HG02642 (cell line): ENCODE measurements at regions not wholly inside any gene's neighbourhood (a gene's known extent, or its start where the extent isn't known, plus 50 kb on each side); places are given as distances from the start of the nearest gene placed in this dataset.
"Not testable (repeated sequence)": the region's sequence is repeated elsewhere in the genome, so short reads cannot be mapped to it uniquely, and the experiment has no call there.

Experiments used
- ATAC-seq: cut with Tn5 transposase; IDR thresholded peaks from one replicate; pipeline ENCODE4 v1.9.1; 2021; ENCODE audit warnings: mild to moderate bottlenecking; ENCODE audit not compliant: unreplicated experiment, poor library complexity

DNA sequence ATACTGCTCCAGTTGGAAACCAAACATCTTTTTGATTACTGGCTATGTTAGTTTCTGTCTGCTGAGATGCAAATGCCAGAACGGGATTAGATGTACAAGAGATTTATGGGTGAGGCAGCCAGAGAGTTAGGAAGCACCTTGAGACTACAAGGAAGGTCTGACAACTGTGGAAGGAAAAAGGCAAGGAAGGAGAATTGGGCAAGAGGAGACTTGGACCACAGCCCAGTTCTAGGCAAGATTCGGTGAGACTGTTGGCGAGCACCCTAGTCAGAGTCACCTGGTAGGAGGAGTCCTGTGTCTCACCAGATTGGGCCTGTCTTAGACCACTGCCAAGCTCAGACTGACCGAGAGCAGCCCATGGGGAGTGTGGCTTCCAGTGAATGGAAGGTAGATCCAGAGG, 91.8 kb upstream of the F13A1 start:
- ATAC-seq, result no peak

DNA sequence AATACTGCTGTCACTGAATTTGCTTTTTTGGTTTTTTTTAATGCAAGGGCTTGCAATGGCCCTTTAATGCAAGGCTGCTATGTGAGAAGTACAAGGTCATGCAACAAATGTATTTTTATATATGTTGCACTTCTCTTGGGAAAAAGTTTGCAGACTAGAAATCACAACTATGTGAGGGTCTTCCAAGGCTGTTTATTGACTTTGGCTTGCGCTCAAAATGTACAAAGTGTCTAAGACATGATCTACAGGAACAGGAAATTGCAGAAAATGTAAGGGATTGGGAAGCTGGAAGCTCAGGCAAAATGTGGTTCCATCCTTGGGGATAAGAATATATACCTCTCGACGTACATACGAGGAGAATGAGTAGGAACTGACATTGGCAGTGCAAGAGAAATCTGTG, 92.2 kb upstream of the F13A1 start:
- no peak for ATAC-seq

DNA sequence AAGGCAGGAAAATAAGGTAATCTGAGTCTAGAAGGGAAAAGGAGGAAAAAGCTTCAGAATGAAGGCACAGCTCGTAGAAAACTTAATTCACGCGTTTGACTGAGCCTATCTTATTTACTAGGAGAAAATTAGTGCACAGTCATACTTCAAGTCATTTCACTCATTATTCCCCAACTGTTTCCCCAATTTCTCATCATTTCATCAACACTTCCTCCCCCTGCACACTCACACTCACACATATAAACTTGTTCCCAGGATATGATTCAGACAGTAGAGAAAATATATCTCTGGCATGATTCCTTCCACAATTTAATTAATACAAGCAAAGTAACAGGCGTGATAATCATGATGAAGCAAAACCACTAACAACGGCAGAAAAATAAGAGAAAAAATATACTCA, 94.5 kb upstream of the F13A1 start:
- ATAC-seq, result no peak

DNA sequence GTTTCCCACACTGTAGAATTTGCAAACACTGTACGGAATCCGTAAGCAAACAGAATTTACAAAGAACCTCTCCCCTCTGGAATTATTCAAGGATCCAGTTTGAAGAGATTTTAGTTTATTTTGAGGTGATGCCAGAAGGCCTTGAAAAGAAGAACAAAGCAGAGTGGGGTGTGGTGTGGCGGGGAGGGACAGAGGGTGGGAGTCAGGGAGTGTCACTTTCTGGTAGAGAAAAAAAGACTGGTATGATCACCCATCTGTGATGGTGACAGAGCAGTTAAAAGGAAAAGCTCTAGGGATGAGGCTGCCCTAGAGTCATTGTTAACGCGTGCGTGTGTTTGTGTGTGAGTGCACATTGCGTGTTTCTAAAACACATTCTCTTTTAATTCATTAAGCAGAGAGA, 97.0 kb upstream of the F13A1 start:
- ATAC-seq, result no peak

DNA sequence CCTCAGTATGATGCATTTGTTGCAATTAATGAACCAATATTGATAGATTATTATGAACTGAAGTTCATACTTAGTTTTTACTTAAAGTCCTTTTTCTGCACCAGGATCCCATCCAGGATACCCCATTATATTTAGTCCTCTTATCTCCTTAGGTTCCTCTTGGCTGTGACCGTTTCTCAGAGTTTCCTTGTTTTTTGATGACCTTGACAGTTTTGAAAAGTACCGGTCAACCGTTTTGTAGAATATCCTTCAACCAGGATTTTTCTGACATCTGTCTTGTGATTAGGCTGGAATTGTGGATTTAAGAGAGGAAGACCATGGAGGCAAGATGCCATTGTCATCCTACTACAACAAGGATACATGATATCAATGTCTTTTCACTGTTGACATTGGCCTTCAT, 98.0 kb upstream of the F13A1 start:
- ATAC-seq, result no peak

DNA sequence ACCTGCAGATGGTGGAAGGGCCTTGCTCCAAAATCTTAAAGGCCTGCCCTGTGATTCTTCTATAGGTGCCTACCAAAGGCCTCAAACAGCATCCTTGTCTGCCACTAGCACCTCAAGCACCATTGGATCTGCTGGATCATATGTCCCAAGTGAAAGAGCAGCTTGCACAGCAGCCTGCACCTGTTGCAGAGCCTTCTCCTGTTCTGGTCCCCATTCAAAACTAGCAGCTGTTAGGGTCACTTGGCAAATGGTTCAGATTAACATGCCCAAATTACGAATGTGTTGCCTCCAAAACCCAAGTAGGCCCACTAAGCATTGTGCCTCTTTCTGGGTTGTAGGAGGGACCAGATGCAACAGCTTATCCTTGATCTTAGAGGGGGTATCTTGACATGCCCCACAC, 99.6 kb upstream of the F13A1 start:
- no peak for ATAC-seq

DNA sequence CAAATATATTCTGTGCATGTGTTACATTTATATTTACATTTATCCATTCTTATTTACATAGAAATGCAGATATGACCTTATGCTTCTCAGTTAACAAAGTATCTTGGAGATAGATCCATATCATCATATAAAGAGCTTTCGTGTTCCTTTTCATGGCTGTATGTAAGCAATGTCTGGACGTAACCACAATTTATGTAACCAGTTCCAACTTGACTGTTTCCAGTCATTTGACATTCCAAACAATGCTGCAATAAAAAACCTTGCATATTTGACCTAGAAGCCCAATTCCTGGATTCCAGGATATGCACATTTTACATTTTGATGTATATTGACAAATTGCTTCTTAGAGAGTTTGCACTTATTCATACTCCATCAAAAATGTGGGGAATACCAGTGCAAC, 113.7 kb upstream of the F13A1 start:
- ATAC-seq, result no peak

DNA sequence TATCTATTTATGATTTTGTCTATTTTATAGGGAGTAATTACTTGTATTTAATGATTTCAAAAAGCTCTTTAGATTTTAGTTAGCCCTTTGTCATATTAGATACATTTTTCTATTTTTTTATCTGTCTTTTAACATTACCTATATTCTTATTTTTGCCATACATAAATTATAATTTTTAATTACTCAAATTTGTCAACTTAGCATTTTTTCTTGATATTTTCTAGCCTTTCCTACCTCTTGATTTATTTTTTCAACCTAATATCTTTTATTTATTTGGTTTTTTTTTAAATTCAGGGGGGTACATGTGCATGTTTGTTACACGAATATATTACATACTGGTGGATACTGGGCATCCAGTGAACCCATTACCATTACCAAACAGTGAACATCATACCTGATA, 114.3 kb upstream of the F13A1 start:
- ATAC-seq, result no peak

DNA sequence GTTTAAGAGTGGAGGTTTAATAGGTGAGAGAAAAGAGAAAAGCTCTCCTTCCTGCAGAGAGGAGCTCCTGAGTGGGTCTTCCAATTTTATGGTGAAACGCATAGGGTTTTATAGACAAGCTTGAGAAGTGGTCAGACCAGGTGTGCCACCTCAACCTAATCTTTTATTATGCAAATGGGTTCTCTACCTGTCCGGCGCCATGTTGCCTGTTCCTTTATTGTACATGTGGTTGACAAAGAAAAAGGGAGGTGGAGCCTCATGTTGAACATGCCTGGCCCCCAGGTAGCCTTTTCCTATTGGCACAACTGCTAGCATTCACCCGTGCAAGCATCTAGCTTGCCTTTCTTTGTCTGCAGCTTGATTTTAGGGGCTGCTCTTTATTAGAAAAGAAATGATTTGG, 115.9 kb upstream of the F13A1 start:
- no peak for ATAC-seq

DNA sequence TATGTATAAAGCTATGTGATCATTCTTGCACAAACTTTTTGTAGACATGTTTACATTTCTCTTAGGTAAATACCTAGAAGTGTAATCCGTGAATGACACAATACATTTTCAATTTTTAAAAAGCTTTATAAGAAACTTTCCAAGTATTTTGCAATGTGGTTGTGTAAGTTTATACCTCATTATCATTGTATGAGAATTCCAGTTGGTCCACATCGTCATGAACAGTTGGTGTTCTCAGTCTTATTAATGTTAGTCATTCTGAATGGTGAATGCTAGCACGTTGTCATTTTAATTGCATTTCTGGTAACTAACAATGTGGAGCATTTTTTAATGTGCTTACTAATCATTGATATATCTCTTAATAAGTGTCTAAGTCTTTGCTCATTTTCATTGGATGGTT, 116.5 kb upstream of the F13A1 start:
- no peak for ATAC-seq

DNA sequence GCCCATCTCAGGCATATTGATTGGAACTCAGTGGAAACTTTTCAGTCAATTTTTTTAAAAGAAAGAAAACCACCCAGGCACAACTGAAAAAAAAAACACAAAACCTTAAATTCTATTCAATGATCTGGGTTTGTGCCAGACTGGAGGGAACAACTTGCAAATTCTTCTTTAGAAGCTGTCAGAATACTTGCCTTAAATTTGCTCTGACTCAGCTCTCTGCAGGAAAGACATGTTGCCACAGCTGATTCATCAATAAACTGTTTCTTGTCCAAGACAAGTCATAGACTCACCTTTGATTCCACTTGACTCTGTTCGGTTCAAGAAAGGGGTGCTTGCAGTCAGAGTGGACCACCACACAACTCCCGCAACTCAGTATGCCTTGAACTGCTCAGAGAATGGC, 117.8 kb upstream of the F13A1 start:
- no peak for ATAC-seq

DNA sequence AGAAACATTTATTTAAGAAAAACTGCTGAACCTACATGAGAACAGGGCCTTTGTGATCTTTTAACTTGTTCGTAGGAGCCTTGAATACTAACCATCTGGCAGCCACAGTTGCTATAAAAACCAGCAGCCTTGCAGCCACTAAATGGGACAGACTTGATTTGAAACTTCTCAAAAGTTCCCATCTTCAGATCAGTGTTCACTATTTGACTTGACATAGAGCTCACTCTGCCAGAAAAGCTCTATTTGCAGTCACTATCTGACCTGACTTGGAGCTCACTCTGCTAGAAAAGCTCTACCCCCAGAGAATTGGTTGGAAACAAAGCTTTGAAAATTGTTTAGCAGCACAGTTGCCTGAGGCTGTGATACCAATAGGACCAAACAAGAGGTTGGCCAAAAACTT, 119.3 kb upstream of the F13A1 start:
- no peak for ATAC-seq

DNA sequence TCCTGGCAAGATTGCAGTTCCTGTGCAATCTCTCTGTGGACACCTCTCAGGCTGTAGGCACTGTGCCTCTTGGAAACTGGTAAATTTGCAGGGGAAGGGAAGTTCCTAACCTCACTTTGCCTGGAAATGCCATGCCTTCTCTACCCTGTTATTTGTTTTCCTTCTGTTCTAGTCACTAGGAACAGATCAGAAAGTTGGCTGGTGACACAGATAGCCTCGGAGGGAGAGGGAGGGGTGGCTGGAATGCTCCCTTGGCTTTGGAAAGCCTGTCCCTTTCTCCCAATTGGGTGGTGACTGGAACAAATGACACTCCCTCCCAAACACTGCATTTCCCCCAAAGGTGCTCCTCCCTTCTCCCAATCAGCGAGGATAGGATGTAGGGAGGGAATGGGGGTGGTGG, 131.5 kb upstream of the F13A1 start:
- no peak for ATAC-seq

DNA sequence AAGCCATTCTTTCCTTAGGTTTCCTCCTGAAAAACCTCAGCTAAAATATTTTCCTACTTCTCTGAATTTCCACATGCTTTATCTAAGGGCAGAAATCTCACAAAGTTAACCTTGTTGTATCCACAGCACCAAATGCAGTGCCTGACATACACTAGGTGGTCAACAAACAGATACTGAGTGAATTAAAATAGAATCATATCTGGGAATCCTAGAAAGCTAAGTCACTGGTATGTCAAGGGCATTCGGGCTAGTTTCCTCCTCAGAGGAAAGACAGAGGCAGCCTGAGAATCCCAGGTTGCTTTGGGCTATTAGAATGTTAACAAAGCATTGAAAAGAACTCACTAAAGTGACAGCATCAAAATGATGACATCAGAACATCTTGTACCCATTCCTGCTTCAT, 132.7 kb upstream of the F13A1 start:
- ATAC-seq, result no peak

DNA sequence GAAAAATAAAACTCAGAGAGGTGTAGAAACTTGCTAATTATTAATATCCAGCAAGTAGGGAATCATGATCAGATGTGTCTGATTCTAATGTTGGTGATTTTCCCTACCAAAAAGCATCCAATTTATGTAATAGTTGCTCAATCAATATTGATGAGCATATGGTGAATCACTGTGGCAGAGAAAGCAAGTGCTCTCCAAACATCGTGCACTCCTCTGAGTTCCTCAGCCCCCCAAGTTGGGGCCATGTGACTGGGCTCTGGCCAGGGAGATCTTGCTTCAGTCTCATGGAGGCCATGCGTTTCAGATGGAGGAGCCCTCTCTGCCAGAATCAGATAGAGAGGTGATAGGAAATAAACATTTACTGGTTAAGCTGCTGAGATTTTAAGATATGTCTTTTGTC, 133.2 kb upstream of the LY86 start:
- ATAC-seq, result no peak

DNA sequence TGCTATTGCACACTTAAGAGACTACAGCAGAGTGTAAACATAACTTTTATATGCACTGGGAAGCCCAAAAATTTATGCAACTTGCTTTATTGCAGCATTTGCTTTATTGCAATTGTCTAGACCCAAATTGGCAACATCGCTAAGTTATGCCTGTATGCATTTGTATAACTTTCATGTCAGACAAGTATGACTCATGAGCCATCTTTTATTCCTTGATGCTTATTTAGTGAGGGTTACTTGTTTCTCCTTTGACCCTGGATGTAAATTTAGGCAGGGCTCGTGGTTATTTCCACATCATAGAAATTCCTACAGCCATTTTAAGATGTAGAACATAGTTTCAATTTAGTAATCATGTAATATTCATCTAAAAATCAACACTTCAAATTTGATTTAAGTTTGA, 130.3 kb upstream of the LY86 start:
- ATAC-seq, result no peak

DNA sequence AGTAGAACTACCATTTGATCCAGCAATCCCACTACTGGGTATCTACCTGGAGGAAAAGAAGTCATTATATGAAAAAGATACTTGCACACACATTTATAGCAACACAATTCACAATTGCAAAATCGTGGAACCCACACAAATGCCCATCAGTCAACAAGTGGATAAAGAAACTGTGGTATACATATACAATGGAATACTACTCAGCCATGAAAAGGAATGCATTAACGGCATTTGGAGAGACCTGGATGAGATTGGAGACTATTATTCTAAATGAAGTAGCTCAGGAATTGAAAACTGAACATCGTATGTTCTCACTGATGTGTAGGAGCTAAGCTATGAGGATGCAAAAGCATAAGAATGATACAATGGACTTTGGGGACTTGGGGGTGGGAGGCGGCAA, 128.6 kb upstream of the LY86 start:
- not testable (repeated sequence) for ATAC-seq

DNA sequence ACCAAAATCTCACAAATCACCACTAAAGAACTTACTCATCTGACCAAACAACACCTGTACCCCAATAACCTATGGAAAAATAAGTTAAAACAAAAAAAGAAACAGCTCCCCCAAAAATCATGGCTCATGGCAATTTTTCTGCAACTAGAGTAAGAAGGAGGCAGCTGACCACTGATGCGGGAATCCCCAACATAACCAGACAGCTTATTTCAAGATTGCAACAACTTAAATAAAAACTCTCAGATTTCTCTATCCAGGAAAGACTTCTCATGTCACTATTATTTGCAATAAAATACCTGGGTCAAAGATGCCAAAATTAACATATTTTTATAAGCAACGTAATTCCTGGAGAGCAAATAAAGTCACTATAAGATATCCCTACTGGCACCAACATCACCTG, 128.1 kb upstream of the LY86 start:
- no peak for ATAC-seq

DNA sequence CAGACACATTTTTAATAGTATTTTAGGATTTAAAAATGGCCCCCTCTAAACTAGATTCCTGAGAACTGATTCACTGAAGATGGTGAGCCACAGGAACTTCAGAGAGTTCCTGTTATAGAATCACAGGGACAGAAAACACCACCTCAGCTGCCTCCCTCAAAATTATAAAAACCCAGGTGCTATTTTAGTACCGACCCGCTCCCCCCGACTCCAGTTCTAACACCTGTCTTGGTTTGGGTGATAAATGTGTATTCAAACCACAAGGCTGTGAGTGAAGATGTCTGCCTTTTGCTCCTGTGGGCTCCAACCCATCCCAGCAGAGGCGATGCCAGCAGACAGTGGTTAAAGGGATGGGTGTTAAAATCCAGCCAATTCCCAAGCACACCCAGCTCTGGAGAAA, 127.4 kb upstream of the LY86 start:
- ATAC-seq, result no peak

DNA sequence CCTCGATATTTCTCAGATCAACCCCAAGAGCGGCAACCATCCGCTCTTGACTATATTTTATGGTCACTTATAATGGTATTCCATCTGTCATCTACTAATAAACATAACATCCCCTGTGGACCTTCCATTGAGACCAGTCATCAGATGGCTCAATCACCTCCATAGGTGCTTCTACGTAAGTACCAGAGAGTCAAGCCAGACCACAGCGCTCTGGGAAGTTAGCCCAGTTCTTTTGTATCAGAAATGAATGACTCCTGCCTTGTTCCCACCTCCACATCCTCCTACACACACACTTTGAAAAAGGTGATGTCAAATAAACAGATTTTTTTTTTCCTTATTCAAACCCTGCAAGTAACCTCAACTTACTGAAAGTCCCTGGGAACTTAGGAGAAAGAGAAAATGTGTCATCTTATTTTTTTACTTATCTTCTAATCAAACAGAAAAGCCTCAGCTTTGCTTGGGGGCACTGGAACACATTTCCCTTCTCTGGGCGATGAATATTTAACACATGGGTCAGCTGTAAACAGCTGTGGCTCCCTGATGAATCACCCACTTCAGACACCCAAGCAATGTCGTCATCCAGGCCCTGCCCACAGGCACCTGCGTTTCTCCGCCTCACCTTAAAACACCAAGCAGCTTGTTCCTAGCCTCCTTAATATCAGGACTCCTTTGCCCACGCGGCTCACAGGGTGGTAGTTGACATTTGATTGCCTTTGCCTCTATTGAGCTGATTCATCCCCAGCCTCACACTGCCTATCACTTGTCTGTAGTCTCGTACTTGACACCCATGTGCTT, 121.4 kb upstream of the LY86 start:
- ATAC-seq, result no peak

DNA sequence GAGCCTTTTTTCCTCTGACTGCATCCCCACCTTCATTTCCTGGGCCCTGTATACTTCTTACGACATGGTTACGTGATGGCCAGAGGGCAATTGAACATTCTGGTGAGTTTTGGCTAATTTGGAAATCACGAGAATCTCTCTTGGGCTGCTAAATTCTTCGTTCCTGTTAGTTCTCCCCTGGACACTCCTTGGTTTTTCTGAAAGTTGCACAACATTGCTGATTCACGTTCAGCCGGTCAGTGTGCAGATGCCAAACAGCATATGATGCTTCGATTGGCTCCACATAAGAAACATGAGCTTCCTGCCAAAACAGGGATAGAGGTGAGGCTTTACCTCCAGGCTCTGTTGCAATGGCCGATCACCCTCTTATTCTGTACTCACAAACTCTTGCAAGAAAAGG, 119.4 kb upstream of the LY86 start:
- ATAC-seq, result no peak

DNA sequence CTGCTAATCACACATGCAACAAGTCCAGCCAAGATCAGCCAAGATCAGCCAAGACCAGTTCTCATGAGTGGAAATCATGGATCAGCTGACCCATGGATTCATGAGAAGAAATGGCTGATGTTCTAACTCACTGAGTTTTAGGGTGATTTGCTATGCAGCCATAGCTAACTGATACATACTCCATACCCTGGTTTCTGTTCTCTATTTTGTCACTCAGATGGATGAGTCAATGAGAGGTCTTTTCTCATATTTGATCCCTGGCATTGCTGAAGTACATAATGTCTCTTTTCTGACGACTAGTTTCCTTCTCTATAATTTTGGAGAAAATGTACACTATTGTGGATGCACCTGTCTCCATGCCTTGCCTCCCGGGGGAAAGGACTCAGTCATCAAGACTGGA, 118.4 kb upstream of the LY86 start:
- no peak for ATAC-seq

DNA sequence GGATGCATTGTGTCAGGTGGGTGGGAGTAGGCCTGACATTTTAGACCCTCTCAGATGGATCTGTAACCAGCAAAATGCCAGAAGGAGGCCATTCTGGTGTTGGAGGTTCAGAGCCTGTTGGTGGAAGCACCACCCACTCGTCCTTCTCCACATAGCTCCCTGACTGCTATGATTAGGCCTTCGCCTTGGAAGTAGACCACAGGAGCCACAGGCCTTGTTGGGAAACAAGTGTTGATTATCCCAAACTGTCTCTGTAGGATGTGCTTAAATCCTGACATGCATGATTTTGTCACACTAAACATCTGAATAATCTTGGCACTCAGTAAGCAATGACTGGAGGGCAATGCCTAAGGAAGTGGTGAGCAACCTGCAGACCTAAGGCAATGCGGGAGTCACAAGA, 117.2 kb upstream of the LY86 start:
- no peak for ATAC-seq
